ENCODE measurements at regions not wholly inside any gene's neighbourhood (a gene's known extent, or its start where the extent isn't known, plus 50 kb on each side); places are given as distances from the start of the nearest gene placed in this dataset.
"Not testable (repeated sequence)": the region's sequence is repeated elsewhere in the genome, so short reads cannot be mapped to it uniquely, and the experiment has no call there.

DNA sequence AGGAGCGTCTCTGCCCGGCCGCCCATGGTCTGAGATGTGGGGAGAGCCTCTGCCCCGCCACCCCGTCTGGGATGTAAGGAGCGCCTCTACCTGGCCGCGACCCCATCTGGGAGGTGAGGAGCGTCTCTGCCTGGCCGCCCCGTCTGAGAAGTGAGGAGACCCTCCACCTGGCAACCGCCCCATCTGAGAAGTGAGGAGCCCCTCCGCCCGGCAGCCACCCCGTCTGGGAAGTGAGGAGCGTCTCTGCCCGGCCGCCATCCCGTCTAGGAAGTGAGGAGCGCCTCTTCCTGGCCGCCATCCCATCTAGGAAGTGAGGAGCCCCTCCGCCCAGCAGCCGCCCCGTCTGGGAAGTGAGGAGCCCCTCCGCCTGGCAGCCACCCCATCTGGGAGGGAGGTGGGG, 551.9 kb downstream of the FAM181B start:
- H2AFZ ChIP-seq (ENCODE audit: low read length); intact Hi-C loops (cut with micrococcal nuclease; ENCODE audit: unreplicated experiment): not testable (repeated sequence)

DNA sequence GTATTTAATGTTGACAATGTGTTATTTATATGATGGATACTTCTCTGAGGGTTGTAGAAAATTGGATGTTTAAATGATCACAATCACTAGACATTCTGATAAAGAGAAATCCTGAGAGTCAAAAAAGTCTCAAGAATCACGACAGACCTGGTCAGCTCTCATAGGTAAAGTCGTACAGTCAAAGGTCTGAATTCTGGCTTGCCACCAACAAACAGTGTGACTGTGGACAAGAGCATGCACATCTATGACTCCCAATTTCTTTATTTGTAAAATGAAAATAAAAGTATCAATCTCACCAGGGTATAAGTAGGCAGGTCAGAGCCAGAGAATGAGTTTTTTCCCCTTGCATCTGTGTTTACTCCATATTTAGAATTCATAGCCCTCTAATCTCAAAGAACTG, 556.7 kb downstream of the FAM181B start:
- POLR2A ChIA-PET = no interaction called here
- Histone ChIP-seq H2AFZ (ENCODE audit: low read length) (no peak overlapping the region), H3K9me2 (ENCODE audit: insufficient read depth, low read length) (no peaks in the 10 kb centered on the region), H3K9me3 (ENCODE audit: low read length) (no peaks in the 10 kb centered on the region), H3K27ac (ENCODE audit: low read depth, low read length, poor library complexity, severe bottlenecking) (no peak overlapping the region), H3K4me2 (ENCODE audit: low read length) (no peak overlapping the region), H3K4me1 (ENCODE audit: insufficient read depth, low read length, poor library complexity, severe bottlenecking) (no peaks in the 10 kb centered on the region), H4K20me1 (ENCODE audit: insufficient read depth, low read length) (no peaks in the 10 kb centered on the region), H3K36me3 (ENCODE audit: insufficient read depth, low read length) (no peaks in the 10 kb centered on the region), H3K4me3 (ENCODE audit: low read depth, low read length, poor library complexity, severe bottlenecking) (no peak overlapping the region), H3K79me2 (ENCODE audit: insufficient read depth, low read depth, low read length) (no peaks in the 10 kb centered on the region)
- CTCF ChIA-PET (ENCODE audit: unreplicated experiment) = no interaction called here
- no peak for DNase-seq (ENCODE audit: low spot score)
- TF ChIP-seq EZH2phosphoT487 (IDR thresholded peaks at IDR 0.05; ENCODE audit: borderline replicate concordance, low read depth, low read length) = no peak
- TF ChIP-seq, protein P1, sequence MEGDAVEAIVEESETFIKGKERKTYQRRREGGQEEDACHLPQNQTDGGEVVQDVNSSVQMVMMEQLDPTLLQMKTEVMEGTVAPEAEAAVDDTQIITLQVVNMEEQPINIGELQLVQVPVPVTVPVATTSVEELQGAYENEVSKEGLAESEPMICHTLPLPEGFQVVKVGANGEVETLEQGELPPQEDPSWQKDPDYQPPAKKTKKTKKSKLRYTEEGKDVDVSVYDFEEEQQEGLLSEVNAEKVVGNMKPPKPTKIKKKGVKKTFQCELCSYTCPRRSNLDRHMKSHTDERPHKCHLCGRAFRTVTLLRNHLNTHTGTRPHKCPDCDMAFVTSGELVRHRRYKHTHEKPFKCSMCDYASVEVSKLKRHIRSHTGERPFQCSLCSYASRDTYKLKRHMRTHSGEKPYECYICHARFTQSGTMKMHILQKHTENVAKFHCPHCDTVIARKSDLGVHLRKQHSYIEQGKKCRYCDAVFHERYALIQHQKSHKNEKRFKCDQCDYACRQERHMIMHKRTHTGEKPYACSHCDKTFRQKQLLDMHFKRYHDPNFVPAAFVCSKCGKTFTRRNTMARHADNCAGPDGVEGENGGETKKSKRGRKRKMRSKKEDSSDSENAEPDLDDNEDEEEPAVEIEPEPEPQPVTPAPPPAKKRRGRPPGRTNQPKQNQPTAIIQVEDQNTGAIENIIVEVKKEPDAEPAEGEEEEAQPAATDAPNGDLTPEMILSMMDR (conservative IDR thresholded peaks at IDR 0.05; ENCODE audit: low read length) = no peak
- intact Hi-C loops (cut with micrococcal nuclease; ENCODE audit: unreplicated experiment) = no loop called here
- BruUV-seq (replicated peaks) = no TSS peak

More for the DNA sequence above, 551.9 kb downstream of the FAM181B start:
- H3K4me3 ChIP-seq (ENCODE audit: low read depth, low read length, poor library complexity, severe bottlenecking); H3K4me1 ChIP-seq (ENCODE audit: insufficient read depth, low read length, poor library complexity, severe bottlenecking); H4K20me1 ChIP-seq (ENCODE audit: insufficient read depth, low read length); H3K36me3 ChIP-seq (ENCODE audit: insufficient read depth, low read length); BruUV-seq (replicated peaks); H3K79me2 ChIP-seq (ENCODE audit: insufficient read depth, low read depth, low read length); H3K9me2 ChIP-seq (ENCODE audit: insufficient read depth, low read length); H3K4me2 ChIP-seq (ENCODE audit: low read length); POLR2A ChIA-PET; CTCF ChIA-PET (ENCODE audit: unreplicated experiment); H3K27ac ChIP-seq (ENCODE audit: low read depth, low read length, poor library complexity, severe bottlenecking); H3K9me3 ChIP-seq (ENCODE audit: low read length); DNase-seq (ENCODE audit: low spot score): not testable (repeated sequence)

DNA sequence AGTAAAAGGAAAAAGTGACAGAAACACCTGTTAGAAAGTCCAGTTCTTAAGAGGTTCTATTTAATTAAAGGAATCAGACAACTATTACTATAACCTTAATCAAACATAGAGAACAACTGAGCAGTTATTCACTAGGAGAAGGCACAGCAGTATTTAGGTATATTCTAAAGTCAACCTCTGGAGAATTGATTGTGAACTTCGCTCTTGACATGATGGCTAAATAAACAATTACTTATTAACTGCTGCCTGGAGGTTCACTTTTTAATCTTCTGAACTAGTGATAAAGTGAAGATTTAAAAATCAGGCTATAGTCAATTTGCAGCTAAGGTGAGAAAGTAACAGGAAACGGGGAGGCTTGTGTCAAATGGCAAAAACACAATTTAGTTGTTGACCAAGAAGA, 557.3 kb downstream of the FAM181B start:
- intact Hi-C loops (cut with micrococcal nuclease; ENCODE audit: unreplicated experiment) = no loop called here
- Histone ChIP-seq H2AFZ (ENCODE audit: low read length) (no peak overlapping the region), H4K20me1 (ENCODE audit: insufficient read depth, low read length) (no peaks in the 10 kb centered on the region), H3K4me1 (ENCODE audit: insufficient read depth, low read length, poor library complexity, severe bottlenecking) (no peaks in the 10 kb centered on the region), H3K79me2 (ENCODE audit: insufficient read depth, low read depth, low read length) (no peaks in the 10 kb centered on the region), H3K4me3 (ENCODE audit: low read depth, low read length, poor library complexity, severe bottlenecking) (no peak overlapping the region), H3K9me3 (ENCODE audit: low read length) (no peaks in the 10 kb centered on the region), H3K9me2 (ENCODE audit: insufficient read depth, low read length) (no peaks in the 10 kb centered on the region), H3K36me3 (ENCODE audit: insufficient read depth, low read length) (no peaks in the 10 kb centered on the region), H3K27ac (ENCODE audit: low read depth, low read length, poor library complexity, severe bottlenecking) (no peak overlapping the region), H3K4me2 (ENCODE audit: low read length) (no peak overlapping the region)
- BruUV-seq (replicated peaks) = no TSS peak
- ChIA-PET POLR2A (no interaction called here), CTCF (ENCODE audit: unreplicated experiment) (no interaction called here)
- TF ChIP-seq, protein P1 (conservative IDR thresholded peaks at IDR 0.05; ENCODE audit: low read length) = no peak
- TF ChIP-seq EZH2phosphoT487 (IDR thresholded peaks at IDR 0.05; ENCODE audit: borderline replicate concordance, low read depth, low read length) = no peak
- no peak for DNase-seq (ENCODE audit: low spot score)
